Effector memory CD8-positive, alpha-beta T cell (primary cell): ENCODE measurements at regions not wholly inside any gene's neighbourhood (a gene's known extent, or its start where the extent isn't known, plus 50 kb on each side); places are given as distances from the start of the nearest gene placed in this dataset.

Experiments
- ATAC-seq: fragments of 150-1000 bp; cut with Tn5 transposase; replicated peaks from 2 replicates; pipeline ENCODE4 v1.10.0; 2021; ENCODE audit warnings: mild to moderate bottlenecking, moderate library complexity
- DNase-seq, 3 experiments: peaks; one replicate each; pipeline ENCODE4 v3.0.0; 2021
- H3K27ac Mint-ChIP-seq, 2 donors: one replicate each; pipeline ENCODE4 v1.8.0; 2022; ENCODE audit warnings: mild to moderate bottlenecking in 2 of 2, mixed read lengths in 2 of 2, moderate library complexity in 2 of 2
- H3K27me3 Mint-ChIP-seq, 2 donors: one replicate each; pipeline ENCODE4 v1.8.0; 2022; ENCODE audit warnings: mixed read lengths in 2 of 2
- H3K36me3 Mint-ChIP-seq: one replicate; pipeline ENCODE4 v1.8.0; 2022; ENCODE audit warnings: mild to moderate bottlenecking, moderate library complexity, mixed read lengths; ENCODE audit not compliant: insufficient read depth
- H3K4me1 Mint-ChIP-seq, 2 donors: one replicate each; pipeline ENCODE4 v1.8.0; 2022; ENCODE audit warnings: low read depth in 2 of 2, mixed read lengths in 2 of 2
- H3K4me3 Mint-ChIP-seq, 2 donors: one replicate each; pipeline ENCODE4 v1.8.0; 2022; ENCODE audit warnings: mild to moderate bottlenecking in 2 of 2, mixed read lengths in 2 of 2, moderate library complexity in 2 of 2
- H3K9me3 Mint-ChIP-seq, 2 donors: one replicate each; pipeline ENCODE4 v1.8.0; 2022; ENCODE audit warnings: mixed read lengths in 2 of 2

GRCh38 chr9:78666818-78667414 is 370.0 kb downstream of the PSAT1 start:
- H3K4me3 Mint-ChIP-seq = no peak overlapping the region
- peaks cover 0 to 6% of the 10 kb centered on the region in 2 donors for H3K27me3 Mint-ChIP-seq
- no peak for DNase-seq
- peaks cover 0 to 4% of the 10 kb centered on the region in 2 donors for H3K9me3 Mint-ChIP-seq
- H3K4me1 Mint-ChIP-seq = no peaks in the 10 kb centered on the region
- H3K36me3 Mint-ChIP-seq = no peaks in the 10 kb centered on the region
- no peak overlapping the region for H3K27ac Mint-ChIP-seq
- no peak for ATAC-seq

GRCh38 chr9:78668148-78668832 is 371.4 kb downstream of the PSAT1 start:
- H3K36me3 Mint-ChIP-seq = no peaks in the 10 kb centered on the region
- no peak for ATAC-seq
- H3K4me1 Mint-ChIP-seq = no peaks in the 10 kb centered on the region
- no peak overlapping the region for H3K27ac Mint-ChIP-seq
- no peaks in the 10 kb centered on the region for H3K27me3 Mint-ChIP-seq
- H3K4me3 Mint-ChIP-seq = no peak overlapping the region
- DNase-seq = no peak
- H3K9me3 Mint-ChIP-seq = peaks cover 0 to 4% of the 10 kb centered on the region in 2 donors

GRCh38 chr9:78669591-78669990 is 372.7 kb downstream of the PSAT1 start:
- ATAC-seq = no peak
- DNase-seq = no peak
- H3K4me1 Mint-ChIP-seq = no peaks in the 10 kb centered on the region
- H3K9me3 Mint-ChIP-seq = peaks cover 0 to 4% of the 10 kb centered on the region in 2 donors
- H3K36me3 Mint-ChIP-seq = no peaks in the 10 kb centered on the region
- no peak overlapping the region for H3K4me3 Mint-ChIP-seq
- no peaks in the 10 kb centered on the region for H3K27me3 Mint-ChIP-seq
- H3K27ac Mint-ChIP-seq = no peak overlapping the region

DNA sequence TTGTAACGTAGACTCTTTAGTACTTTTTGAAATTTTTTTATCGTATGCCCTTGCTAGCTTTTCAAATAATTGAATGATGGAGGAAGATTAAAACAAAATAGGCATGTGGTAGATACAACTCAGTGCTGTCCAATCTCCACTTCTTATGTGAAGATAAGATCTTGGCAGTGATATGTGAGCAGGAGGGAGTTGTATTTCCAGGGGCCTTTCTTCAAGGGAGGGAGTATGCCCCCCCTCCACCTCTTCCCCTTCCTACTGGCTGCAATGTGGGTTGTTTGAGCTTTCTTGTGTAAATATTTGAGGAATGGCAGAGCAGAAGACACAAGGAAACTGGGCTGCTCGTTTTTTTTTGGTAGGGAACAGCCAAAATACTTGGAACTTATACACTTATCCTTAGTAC is 374.9 kb downstream of the PSAT1 start:
- Mint-ChIP-seq H3K36me3 (no peaks in the 10 kb centered on the region), H3K9me3 (peaks cover 0 to 4% of the 10 kb centered on the region in 2 donors), H3K4me1 (no peaks in the 10 kb centered on the region), H3K4me3 (no peak overlapping the region), H3K27ac (no peak overlapping the region), H3K27me3 (no peaks in the 10 kb centered on the region)
- ATAC-seq (no peak), DNase-seq (no peak)

- Mint-ChIP-seq H3K36me3 (no peaks in the 10 kb centered on the region), H3K9me3 (peaks cover 0 to 1% of the 10 kb centered on the region in 2 donors), H3K4me1 (no peaks in the 10 kb centered on the region), H3K27me3 (no peaks in the 10 kb centered on the region), H3K4me3 (no peak overlapping the region), H3K27ac (no peak overlapping the region)
- no peak for ATAC-seq
- no peak for DNase-seq
These were observed 377.9 kb downstream of the PSAT1 start for GRCh38 chr9:78674874-78675273.

DNA sequence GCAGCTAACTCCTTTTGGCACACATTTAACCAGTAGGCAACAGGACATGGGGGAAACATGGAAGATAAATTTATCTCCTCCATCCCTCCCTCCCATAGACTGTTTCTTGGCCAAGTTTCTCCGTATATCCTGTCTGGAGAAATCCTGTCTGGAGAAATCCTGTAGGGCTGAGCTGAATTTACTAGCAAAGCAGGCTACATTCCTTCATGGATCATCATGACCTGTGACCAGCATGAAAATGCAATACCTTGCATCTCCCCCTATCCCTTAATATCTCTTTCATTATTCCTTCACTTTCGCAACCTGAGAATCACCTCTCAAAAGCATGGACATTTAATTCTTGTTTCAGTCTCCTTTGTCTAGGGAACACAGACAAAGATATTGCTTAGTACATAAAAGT is 379.1 kb downstream of the PSAT1 start:
- H3K27me3 Mint-ChIP-seq = no peaks in the 10 kb centered on the region
- H3K4me3 Mint-ChIP-seq = no peak overlapping the region
- H3K36me3 Mint-ChIP-seq = no peaks in the 10 kb centered on the region
- H3K27ac Mint-ChIP-seq = no peak overlapping the region
- DNase-seq (no peak), ATAC-seq (no peak)
- H3K4me1 Mint-ChIP-seq = no peaks in the 10 kb centered on the region
- peaks cover 0 to 1% of the 10 kb centered on the region in 2 donors for H3K9me3 Mint-ChIP-seq

DNA sequence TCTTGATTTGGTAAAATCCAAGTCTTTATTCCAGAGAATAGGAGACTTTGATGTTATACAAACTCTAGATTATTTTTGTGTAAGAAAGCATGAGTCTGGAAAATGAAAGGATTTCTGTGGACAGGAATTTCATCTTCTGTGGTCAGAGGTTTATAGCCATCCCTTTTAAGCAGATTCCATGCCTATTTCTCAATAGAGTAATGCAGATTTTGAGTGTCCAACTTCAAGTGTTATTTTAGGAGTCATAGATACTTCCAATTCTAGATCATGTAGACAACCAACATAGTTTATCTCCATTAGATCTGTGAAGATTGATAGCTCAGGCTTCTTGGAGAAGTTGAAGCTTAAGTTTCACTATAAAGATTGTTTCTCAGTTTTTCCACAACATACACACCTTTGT is 379.7 kb downstream of the PSAT1 start:
- DNase-seq (no peak), ATAC-seq (no peak)
- Mint-ChIP-seq H3K9me3 (peaks cover 0 to 1% of the 10 kb centered on the region in 2 donors), H3K36me3 (no peaks in the 10 kb centered on the region), H3K27me3 (no peaks in the 10 kb centered on the region), H3K27ac (no peak overlapping the region), H3K4me3 (no peak overlapping the region), H3K4me1 (no peaks in the 10 kb centered on the region)

DNA sequence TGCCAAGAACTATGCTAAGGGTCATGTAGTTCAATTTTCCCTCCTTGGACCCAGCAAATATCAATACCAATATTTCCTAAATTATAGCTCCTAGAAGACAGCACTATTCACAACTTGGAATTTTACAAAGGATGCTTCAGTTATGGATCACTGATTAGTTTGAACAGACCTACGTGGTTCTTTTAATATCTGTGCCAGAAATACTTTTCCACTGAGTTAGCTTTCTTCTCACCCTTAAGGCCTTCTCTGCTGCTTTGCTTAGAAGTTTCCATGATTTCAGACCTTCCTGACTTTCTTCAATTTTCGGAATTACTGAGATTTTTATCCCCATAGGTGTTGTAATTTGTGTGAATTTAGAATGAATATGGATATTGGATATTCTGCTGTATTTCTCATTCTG is 380.4 kb downstream of the PSAT1 start:
- no peak overlapping the region for H3K4me3 Mint-ChIP-seq
- no peaks in the 10 kb centered on the region for H3K27me3 Mint-ChIP-seq
- H3K36me3 Mint-ChIP-seq = no peaks in the 10 kb centered on the region
- peaks cover 0 to 1% of the 10 kb centered on the region in 2 donors for H3K9me3 Mint-ChIP-seq
- no peak overlapping the region for H3K27ac Mint-ChIP-seq
- H3K4me1 Mint-ChIP-seq = no peaks in the 10 kb centered on the region
- DNase-seq = no peak
- ATAC-seq = no peak

DNA sequence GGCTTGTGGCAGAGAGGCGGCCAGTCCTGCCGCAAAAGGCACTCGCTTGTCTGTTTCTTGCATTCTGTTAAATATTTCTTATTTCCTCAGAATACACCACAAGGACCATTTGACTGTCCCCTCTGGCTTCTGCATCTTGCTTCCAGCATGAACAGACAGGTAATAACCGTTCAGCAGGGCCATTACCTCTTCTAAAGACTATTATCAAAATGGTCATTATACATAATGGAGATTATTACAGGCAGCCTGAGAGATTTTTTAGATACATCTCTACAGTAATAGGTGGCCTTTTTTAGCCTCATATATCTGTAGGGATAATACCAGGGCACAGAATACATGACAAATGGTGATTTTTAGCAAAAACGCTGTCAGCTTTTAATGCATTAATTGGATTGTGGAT is 382.0 kb downstream of the PSAT1 start:
- Mint-ChIP-seq H3K9me3 (peaks cover 0 to 1% of the 10 kb centered on the region in 2 donors), H3K36me3 (no peaks in the 10 kb centered on the region), H3K4me1 (no peaks in the 10 kb centered on the region), H3K27ac (no peak overlapping the region), H3K27me3 (no peaks in the 10 kb centered on the region), H3K4me3 (no peak overlapping the region)
- DNase-seq (no peak), ATAC-seq (no peak)

GRCh38 chr9:78680196-78680595 is 383.3 kb downstream of the PSAT1 start:
- Mint-ChIP-seq H3K27me3 (no peaks in the 10 kb centered on the region), H3K4me3 (no peak overlapping the region)

DNA sequence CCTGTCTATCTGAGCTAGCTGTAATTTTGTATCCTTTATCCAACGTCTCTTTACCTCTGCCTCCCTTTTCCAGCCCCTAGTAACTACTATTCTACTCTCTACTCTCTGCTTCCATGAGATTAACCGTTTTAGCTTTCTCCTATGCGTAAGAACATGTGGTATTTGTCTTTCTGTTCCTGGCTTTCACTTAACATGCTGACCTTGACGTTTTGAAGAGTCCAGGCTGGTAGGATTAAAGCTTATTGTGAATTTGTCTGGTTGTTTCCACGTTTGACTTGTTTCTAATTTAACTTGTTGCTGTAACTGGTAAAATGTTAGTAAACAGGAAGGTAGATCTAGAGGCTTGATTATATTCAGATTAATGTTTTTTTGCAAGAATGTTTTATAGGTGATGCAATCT is 385.3 kb downstream of the PSAT1 start:
- DNase-seq = no peak
- Mint-ChIP-seq H3K27me3 (no peaks in the 10 kb centered on the region), H3K4me1 (no peaks in the 10 kb centered on the region), H3K36me3 (no peaks in the 10 kb centered on the region), H3K4me3 (no peak overlapping the region), H3K27ac (no peak overlapping the region), H3K9me3 (no peaks in the 10 kb centered on the region)
- ATAC-seq = no peak

More at GRCh38 chr9:78680196-78680595, 383.3 kb downstream of the PSAT1 start:
- Mint-ChIP-seq H3K27ac (no peak overlapping the region), H3K36me3 (no peaks in the 10 kb centered on the region), H3K9me3 (peaks cover 0 to 1% of the 10 kb centered on the region in 2 donors), H3K4me1 (no peaks in the 10 kb centered on the region)
- DNase-seq (no peak), ATAC-seq (no peak)

DNA sequence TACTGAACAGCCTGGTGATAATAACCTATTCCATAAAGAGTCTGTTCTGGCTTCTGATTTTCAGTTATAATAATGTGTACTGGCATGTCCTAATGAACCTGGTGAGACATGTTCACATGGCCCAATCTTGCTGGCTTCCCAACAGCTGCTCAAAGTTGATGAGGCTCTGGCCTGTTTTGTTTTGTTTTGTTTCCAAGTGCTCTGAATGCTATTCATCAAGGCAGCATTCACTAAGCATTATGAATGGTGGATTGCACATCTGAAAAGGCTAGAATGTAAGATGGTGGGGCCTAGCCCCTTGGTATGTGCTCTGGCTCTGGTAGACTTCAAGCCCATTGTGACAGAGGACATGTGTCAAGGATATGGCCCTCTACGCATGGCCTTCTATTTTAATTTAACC is 388.5 kb downstream of the PSAT1 start:
- no peaks in the 10 kb centered on the region for H3K36me3 Mint-ChIP-seq
- no peaks in the 10 kb centered on the region for H3K4me1 Mint-ChIP-seq
- ATAC-seq (no peak), DNase-seq (no peak)
- H3K27me3 Mint-ChIP-seq = no peaks in the 10 kb centered on the region
- H3K27ac Mint-ChIP-seq = no peak overlapping the region
- H3K4me3 Mint-ChIP-seq = no peak overlapping the region
- peaks cover 0 to 3% of the 10 kb centered on the region in 2 donors for H3K9me3 Mint-ChIP-seq

DNA sequence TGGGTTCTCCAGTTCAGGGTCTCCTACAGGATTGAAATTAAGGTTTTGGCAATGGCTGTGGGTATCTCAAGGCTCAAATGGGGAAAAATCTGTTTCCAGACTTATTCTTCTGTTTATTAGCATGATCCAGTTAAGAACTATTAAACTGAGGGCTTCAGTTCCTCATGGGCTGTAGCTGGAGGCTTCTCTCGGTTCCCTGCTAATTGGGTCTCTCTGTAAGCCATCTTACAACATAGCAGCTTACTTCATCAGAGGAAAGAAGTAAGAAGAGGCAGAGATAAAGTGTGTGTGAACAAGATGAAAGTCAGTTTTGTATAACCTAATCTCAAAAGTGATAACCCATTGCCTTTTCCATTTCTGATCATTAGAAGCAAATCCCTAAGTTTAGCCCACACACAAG is 391.9 kb downstream of the PSAT1 start:
- no peak overlapping the region for H3K27ac Mint-ChIP-seq
- no peak overlapping the region for H3K4me3 Mint-ChIP-seq
- H3K27me3 Mint-ChIP-seq = no peaks in the 10 kb centered on the region
- no peak for DNase-seq
- no peak for ATAC-seq
- peaks cover 8 to 11% of the 10 kb centered on the region in 2 donors for H3K9me3 Mint-ChIP-seq
- no peaks in the 10 kb centered on the region for H3K36me3 Mint-ChIP-seq
- H3K4me1 Mint-ChIP-seq = no peaks in the 10 kb centered on the region

- Mint-ChIP-seq H3K27ac (no peak overlapping the region), H3K27me3 (no peaks in the 10 kb centered on the region), H3K4me1 (peaks cover 0 to 2% of the 10 kb centered on the region in 2 donors), H3K36me3 (no peaks in the 10 kb centered on the region), H3K4me3 (no peak overlapping the region), H3K9me3 (peaks cover 11% of the 10 kb centered on the region in 2 donors)
- ATAC-seq (no peak), DNase-seq (no peak)
These were observed 394.6 kb downstream of the PSAT1 start for GRCh38 chr9:78691542-78691941.
